ENCODE measurements at regions not wholly inside any gene's neighbourhood (a gene's known extent, or its start where the extent isn't known, plus 50 kb on each side); places are given as distances from the start of the nearest gene placed in this dataset.

- TF ChIP-seq CTCF (IDR thresholded peaks at IDR 0.05) (no peak), POLR2A (IDR thresholded peaks at IDR 0.05) (no peak)
Observed at GRCh38 chr9:80550181-80550580, 978.4 kb downstream of the TLE4 start.

Data from body of pancreas (tissue), 4 donors.